Caki2 (cell line): ENCODE measurements at regions not wholly inside any gene's neighbourhood (a gene's known extent, or its start where the extent isn't known, plus 50 kb on each side); places are given as distances from the start of the nearest gene placed in this dataset.
"Not testable (repeated sequence)": the region's sequence is repeated elsewhere in the genome, so short reads cannot be mapped to it uniquely, and the experiment has no call there.

Experiments used
- DNase-seq: peaks from one replicate; pipeline ENCODE4 v3.0.0-alpha.2; 2015; ENCODE audit warnings: low read depth
- in situ Hi-C: cut with HindIII; loops from 2 replicates; pipeline ENCODE4 v1.10.0; 2016; ENCODE audit warnings: low sequenced_read_pairs, low pct_unique_long_range_greater_than_20kb, mixed read lengths

DNA sequence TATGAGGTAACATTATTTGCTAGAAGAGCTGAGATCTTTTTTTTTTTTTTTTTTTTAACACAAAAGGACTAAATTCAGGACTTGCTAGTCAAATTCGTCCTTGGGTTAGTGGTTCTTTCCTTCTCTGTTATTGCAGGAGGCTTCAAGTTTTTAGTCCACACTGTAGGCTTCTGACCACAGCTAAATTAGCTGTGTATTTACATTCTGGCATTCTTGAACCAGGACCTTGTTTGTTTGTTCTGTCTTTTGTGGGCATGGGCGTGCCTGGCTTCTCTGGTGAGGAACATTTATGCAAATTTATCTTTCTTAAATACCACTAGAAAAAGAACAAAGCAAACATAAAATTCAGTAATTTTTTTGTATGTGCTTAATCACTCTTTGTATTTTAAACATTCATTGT lies 57.3 kb upstream of the GARIN1A start:
- in situ Hi-C loops, DNase-seq: not testable (repeated sequence)

DNA sequence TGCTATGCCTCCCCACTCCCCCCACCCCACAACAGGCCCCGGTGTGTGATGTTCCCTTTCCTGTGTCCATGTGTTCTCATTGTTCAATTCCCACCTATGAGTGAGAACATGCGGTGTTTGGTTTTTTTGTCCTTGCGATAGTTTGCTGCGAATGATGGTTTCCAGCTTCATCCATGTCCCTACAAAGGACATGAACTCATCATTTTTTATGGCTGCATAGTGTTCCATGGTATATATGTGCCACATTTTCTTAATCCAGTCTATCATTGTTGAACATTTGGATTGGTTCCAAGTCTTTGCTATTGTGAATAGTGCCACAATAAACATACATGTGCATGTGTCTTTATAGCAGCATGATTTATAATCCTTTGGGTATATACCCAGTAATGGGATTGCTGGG lies 55.3 kb upstream of the GARIN1A start:
- in situ Hi-C loops, DNase-seq: not testable (repeated sequence)
